ENCODE measurements at regions not wholly inside any gene's neighbourhood (a gene's known extent, or its start where the extent isn't known, plus 50 kb on each side); places are given as distances from the start of the nearest gene placed in this dataset.
"Not testable (repeated sequence)": the region's sequence is repeated elsewhere in the genome, so short reads cannot be mapped to it uniquely, and the experiment has no call there.

DNA sequence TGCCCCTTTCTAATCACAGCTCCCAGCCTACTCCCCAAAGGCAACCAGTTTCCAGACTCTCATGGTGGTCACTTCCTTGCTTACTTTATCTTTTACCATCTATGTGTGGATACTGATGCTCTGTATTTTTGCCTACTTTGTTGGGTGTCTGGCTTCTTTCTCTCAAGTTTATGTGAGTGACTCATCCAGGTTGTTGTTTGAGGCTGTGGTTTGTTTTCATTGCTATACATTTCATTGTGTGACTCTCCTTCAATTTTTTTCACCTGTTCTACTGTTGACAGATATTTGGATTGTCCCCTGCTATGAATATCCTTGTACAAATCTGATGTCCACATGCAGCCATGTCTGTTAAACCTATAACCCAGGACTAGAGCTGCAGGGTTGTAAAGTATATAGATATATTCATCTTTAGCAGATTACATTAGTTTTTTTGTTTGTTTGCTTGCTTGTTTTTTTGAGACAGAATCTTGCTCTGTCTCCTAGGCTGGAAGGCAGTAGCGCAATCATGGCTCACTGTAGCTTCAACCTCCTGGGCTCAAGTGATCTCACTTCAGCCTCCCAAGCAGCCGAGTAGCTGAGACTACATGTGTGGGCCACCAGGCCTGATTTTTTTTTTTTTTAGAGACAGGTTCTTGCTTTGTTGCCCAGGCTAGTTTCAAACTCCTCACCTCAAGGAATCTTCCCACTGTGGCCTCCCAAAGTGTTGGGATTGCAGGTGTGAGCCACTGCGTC lies 72.9 kb upstream of the EEF1E1 start:
- DNase-seq (ENCODE audit: low read depth): no peak
- TF ChIP-seq, protein P1, sequence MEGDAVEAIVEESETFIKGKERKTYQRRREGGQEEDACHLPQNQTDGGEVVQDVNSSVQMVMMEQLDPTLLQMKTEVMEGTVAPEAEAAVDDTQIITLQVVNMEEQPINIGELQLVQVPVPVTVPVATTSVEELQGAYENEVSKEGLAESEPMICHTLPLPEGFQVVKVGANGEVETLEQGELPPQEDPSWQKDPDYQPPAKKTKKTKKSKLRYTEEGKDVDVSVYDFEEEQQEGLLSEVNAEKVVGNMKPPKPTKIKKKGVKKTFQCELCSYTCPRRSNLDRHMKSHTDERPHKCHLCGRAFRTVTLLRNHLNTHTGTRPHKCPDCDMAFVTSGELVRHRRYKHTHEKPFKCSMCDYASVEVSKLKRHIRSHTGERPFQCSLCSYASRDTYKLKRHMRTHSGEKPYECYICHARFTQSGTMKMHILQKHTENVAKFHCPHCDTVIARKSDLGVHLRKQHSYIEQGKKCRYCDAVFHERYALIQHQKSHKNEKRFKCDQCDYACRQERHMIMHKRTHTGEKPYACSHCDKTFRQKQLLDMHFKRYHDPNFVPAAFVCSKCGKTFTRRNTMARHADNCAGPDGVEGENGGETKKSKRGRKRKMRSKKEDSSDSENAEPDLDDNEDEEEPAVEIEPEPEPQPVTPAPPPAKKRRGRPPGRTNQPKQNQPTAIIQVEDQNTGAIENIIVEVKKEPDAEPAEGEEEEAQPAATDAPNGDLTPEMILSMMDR (conservative IDR thresholded peaks at IDR 0.05; ENCODE audit: low read depth, low read length): no peak
- no peak overlapping the region for H3K4me3 ChIP-seq (ENCODE audit: low read depth, low read length)

DNA sequence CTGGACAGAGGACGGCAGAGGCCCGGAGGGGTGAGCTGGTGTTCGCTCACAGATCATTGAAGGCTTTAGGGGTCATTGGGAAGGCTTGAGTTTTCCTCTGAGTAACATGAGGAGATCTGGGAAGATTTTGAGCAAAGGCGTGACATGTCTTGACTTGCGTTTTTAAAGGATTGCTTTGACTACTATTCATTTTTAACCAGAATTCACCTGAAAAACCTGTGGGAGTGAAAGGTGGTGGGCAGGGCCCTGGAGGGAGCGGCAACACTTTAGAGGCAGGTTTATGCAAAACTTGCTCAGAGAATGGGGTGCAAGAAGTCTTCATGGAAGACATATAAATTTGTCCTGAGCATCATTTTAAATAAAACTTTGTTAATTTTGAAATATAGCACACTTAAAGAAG lies 72.2 kb upstream of the EEF1E1 start:
- TF ChIP-seq, protein P1 (conservative IDR thresholded peaks at IDR 0.05; ENCODE audit: low read depth, low read length): no peak
- DNase-seq (ENCODE audit: low read depth): no peak
- no peak overlapping the region for H3K4me3 ChIP-seq (ENCODE audit: low read depth, low read length)

DNA sequence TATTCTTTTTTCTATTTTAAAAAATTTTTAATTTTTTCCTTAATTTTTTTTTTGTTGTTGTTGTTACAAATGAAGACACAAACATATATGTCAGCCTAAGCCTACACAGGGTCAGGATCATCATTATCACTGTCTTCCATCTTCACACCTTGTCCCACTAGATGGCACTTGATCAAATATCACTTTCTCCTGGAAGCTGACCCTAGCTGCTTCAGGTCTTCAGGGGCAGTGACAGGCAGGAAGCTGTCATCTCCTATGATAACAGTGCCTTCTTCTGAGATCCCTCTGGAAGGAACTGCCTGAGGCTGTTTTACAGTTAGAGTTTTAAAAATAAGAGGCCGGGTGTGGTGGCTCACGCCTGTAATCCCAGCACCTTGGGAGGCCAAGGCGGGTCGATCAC lies 70.2 kb upstream of the EEF1E1 start:
- DNase-seq (ENCODE audit: low read depth): no peak
- H3K4me3 ChIP-seq (ENCODE audit: low read depth, low read length): no peak overlapping the region
- TF ChIP-seq, protein P1 (conservative IDR thresholded peaks at IDR 0.05; ENCODE audit: low read depth, low read length): no peak

DNA sequence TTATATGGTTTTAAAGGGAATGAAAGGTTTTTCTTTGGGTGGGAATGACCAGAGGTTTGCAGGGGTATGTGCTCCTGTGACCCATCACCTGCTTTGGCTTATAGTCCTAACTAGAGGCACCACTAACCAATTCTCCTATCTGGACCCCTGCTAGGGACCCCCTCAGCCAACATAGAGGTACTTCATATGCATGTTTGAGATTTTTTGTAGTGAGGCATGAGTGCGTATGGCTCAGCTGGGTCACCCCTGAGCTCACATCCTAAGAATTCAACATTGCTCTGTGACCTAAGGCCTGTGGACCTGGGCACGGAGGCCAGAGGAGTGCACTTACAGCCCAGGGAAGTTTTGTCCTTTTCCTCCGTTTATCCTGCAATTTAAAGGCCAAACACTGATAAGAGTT lies 68.4 kb upstream of the EEF1E1 start:
- DNase-seq (ENCODE audit: low read depth): no peak
- TF ChIP-seq, protein P1 (conservative IDR thresholded peaks at IDR 0.05; ENCODE audit: low read depth, low read length): no peak
- H3K4me3 ChIP-seq (ENCODE audit: low read depth, low read length): no peak overlapping the region

DNA sequence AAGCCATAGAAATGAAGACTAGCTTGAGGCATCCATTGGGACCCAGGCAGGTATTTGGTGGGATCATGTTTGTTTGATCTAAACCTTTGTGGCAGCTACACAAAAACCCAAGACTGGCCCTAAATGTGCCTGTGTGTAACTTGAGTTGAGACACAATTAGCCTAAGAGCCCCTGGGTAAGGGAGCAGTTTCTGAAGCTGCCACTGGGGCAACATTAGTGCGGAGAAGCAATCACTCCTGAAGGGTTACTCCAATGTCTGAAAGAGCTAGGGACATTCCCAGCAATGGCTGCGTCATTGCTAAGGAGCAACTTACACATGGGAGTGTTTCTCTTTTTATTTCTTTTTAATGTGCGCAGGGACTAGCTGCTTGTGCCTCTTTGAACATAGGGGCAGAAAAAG lies 67.9 kb upstream of the EEF1E1 start:
- TF ChIP-seq, protein P1 (conservative IDR thresholded peaks at IDR 0.05; ENCODE audit: low read depth, low read length): peak; percentile 30
- H3K4me3 ChIP-seq (ENCODE audit: low read depth, low read length): no peak overlapping the region
- no peak for DNase-seq (ENCODE audit: low read depth)

DNA sequence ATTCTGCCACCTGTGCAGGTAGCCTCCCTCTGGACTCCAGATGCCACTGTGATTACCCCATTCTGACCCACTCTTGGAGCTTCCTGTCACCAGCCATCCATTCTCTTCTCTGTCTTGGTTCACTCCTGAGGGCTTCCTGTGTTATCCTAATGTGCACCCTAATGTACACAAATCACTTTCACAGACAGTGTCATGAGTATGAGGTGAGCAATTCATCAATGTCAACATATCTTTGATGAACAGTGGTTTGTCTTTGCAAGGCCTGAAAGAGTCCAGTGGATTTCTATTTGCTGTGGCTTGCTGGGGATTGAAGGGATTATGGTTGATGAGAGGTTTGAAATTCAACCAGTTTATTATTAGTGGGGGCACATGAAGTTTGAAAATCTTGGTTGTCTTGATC lies 63.8 kb upstream of the EEF1E1 start:
- H3K4me3 ChIP-seq (ENCODE audit: low read depth, low read length): no peak overlapping the region
- DNase-seq (ENCODE audit: low read depth): no peak
- TF ChIP-seq, protein P1 (conservative IDR thresholded peaks at IDR 0.05; ENCODE audit: low read depth, low read length): no peak

DNA sequence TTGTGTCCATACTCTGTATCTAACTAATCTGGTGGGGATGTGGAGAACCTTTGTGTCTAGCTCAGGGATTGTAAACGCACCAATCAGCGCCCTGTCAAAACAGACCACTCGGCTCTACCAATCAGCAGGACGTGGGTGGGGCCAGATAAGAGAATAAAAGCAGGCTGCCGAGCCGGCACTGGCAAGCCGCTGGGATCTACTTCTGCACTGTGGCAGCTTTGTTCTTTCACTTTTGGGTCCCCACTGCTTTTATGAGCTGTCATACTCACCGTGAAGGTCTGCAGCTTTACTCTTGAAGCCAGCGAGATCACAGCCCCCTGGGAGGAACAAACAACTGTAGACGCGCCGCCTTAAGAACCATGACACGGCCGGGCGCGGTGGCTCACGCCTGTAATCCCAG lies 62.7 kb upstream of the EEF1E1 start:
- H3K4me3 ChIP-seq (ENCODE audit: low read depth, low read length); DNase-seq (ENCODE audit: low read depth): not testable (repeated sequence)

DNA sequence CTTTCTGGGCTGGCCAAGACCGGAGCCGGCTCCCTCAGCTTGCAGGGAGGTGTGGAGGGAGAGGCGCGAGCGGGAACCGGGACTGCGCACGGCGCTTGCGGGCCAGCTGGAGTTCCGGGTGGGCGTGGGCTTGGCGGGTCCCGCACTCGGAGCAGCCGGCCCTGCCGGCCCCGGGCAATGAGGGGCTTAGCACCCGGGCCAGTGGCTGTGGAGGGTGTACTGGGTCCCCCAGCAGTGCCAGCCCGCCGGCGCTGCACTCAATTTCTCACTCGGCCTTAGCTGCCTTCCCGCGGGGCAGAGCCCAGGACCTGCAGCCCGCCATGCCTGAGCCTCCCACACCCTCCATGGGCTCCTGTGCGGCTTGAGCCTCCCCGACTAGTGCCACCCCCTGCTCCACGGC lies 61.9 kb upstream of the EEF1E1 start:
- not testable (repeated sequence) for H3K4me3 ChIP-seq (ENCODE audit: low read depth, low read length); DNase-seq (ENCODE audit: low read depth)
